DMS153 treated with DMSO at 0.1 percent for 48 hours (cell line): ENCODE measurements at regions not wholly inside any gene's neighbourhood (a gene's known extent, or its start where the extent isn't known, plus 50 kb on each side); places are given as distances from the start of the nearest gene placed in this dataset.

Experiments
- DNase-seq: peaks from one replicate; lab custom pipeline; 2025; ENCODE audit not compliant: unreplicated experiment; lab: John Stamatoyannopoulos, UW

GRCh38 chr9:16959391-16959790, 88.9 kb upstream of the BNC2 start:
- DNase-seq, result no peak

DNA sequence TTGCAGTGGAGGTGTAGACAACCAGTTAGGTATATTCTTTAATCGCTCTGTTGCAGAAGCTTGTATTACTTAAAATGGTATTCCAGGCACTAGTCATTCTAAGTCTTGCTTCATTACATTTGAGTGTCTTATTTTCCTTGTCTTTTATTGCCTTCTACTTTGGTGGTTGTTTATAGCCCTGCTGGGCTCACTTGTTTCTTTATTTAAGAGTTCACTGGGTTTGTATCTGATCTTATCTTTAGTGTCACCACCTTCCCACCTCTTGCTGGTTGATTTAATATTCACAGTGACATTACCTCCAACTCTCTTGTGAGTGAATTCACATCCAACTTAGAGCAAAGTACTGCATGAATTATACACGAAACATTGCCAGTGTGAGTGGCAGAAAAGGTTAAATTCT, 83.6 kb upstream of the BNC2 start:
- DNase-seq, result no peak

DNA sequence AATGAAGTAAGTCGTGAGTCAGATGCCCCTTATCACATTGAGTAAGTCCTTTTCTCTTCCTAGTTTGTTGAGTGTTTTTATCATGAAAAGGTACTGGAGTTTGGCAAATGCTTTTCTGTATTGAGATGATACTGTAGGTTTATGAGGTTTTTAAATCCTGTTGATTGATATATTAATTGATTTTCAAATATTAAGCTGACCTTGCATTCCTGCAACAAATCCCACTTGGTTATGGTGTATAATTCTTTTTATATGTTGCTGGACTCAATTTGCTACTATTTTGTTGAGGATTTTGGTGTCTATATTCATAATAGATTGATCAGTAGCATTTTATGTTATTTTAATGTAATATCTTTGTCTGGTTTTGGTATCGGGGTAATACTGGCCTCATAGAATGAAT, 81.0 kb upstream of the BNC2 start:
- no peak for DNase-seq

GRCh38 chr9:16950051-16950450, 79.6 kb upstream of the BNC2 start:
- DNase-seq, result no peak

GRCh38 chr9:16930578-16930977, 60.1 kb upstream of the BNC2 start:
- no peak for DNase-seq

DNA sequence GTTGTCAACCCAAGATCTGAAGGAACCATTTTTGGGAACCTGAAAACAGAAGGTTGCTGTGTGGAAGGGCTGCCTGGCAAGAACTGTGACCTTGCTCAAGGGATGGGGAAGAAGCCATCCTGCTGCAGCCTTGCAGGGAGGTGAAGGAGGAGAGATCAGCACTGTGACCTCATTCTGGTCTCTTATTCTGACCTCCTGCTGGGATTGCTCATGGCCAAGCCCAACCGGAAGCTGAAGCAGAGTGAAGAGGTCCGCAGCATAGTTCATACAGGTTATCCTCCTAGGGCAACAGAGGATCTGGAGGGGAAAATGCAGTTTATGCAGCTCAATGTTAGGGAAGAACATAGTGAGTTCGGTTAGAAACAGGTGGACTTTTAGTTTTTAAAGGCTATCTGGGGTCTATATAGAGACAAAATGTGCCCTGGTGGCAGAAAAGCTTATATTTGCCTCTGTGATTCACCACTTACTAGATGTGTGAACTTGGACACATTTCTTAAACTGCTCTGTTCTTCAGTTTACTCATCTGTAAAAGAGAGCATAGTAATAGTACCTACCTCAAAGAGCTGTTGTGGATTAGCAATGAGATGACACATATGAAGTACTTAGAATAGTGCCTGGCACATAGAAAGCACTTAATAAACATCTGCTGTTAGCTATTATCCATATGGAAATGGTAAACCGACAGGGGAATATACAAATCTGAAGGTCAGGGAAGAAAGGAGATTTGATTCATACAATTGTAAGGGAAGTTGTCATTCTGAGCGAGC, 57.9 kb upstream of the BNC2 start:
- DNase-seq, result no peak

GRCh38 chr9:16925426-16925825, 55.0 kb upstream of the BNC2 start:
- no peak for DNase-seq

GRCh38 chr9:16924311-16924915, 53.9 kb upstream of the BNC2 start:
- no peak for DNase-seq

DNA sequence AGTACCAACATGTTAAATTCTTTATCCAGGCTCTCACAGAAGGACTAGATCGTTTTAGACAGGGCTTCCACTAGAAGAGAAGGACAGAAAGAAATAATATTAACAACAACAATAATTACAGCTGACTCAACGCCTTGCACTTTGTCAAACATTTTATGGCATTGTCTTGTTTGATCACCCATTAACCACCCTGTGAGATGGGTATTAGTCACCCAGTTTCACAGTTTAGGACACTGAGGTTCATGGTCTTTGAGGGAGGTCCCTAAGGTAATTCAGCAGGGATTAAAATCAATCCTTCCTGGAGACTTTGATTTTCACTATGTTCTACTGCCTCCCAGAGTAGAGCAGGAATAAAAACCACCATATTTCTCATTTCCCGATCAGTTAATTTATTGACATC, 51.4 kb upstream of the BNC2 start:
- DNase-seq, result no peak
